ENCODE measurements at regions not wholly inside any gene's neighbourhood (a gene's known extent, or its start where the extent isn't known, plus 50 kb on each side); places are given as distances from the start of the nearest gene placed in this dataset.

DNA sequence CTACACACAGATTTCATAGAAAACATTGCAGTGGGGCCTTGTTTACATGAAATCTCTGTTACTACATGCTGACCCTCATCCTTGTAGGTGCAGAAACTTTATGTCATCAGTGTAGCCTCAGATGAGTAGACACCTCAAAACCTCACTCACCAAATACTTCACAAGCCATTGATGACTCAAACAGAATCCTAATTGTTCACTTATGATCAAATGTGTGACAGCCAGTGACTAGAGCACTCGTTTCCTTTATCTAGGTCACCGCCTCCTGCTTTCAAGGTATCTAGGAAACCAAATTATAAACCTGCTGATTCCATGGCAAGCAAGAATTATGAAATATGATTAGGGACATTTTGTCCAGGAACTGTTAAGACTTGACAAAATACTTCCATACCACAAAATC, 255.8 kb upstream of the GPRIN3 start:
- TF ChIP-seq, protein P1, sequence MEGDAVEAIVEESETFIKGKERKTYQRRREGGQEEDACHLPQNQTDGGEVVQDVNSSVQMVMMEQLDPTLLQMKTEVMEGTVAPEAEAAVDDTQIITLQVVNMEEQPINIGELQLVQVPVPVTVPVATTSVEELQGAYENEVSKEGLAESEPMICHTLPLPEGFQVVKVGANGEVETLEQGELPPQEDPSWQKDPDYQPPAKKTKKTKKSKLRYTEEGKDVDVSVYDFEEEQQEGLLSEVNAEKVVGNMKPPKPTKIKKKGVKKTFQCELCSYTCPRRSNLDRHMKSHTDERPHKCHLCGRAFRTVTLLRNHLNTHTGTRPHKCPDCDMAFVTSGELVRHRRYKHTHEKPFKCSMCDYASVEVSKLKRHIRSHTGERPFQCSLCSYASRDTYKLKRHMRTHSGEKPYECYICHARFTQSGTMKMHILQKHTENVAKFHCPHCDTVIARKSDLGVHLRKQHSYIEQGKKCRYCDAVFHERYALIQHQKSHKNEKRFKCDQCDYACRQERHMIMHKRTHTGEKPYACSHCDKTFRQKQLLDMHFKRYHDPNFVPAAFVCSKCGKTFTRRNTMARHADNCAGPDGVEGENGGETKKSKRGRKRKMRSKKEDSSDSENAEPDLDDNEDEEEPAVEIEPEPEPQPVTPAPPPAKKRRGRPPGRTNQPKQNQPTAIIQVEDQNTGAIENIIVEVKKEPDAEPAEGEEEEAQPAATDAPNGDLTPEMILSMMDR (IDR thresholded peaks at IDR 0.05), result no peak
- no peak for TF ChIP-seq POLR2A (IDR thresholded peaks at IDR 0.05)

All from prostate gland (tissue), 2 donors.